ENCODE measurements at regions not wholly inside any gene's neighbourhood (a gene's known extent, or its start where the extent isn't known, plus 50 kb on each side); places are given as distances from the start of the nearest gene placed in this dataset.

- H3K36me3 Mint-ChIP-seq (ENCODE audit: low read depth), result no peaks in the 10 kb centered on the region
- POLR2A ChIA-PET, result no interaction called here
- CTCF ChIA-PET, result no interaction called here
- Histone ChIP-seq H3K36me3 (ENCODE audit: insufficient read depth, low read length) (no peaks in the 10 kb centered on the region), H3K4me3 (ENCODE audit: low read length) (no peak overlapping the region), H3K9me3 (ENCODE audit: control insufficient read depth in 1 of 2, insufficient read depth in 1 of 2, low read length in 2 of 2) (no peaks in the 10 kb centered on the region), H3K27ac (ENCODE audit: low read depth in 1 of 2, low read length in 2 of 2) (no peak overlapping the region), H3K4me1 (ENCODE audit: insufficient read depth, low read length) (no peaks in the 10 kb centered on the region), H3K27me3 (ENCODE audit: control insufficient read depth in 1 of 2, insufficient read depth in 2 of 2, low read length in 2 of 2) (peaks cover 0 to 13% of the 10 kb centered on the region in 2 experiments)
- ATAC-seq (ENCODE audit: poor library complexity) (no peak), DNase-seq (no peak)
- H3K27me3 Mint-ChIP-seq, result peaks cover 23% of the 10 kb centered on the region
- intact Hi-C loops (cut with DNase I, micrococcal nuclease), result no loop called here
- no peaks in the 10 kb centered on the region for H3K4me1 Mint-ChIP-seq (ENCODE audit: low read depth)
- no peak for TF ChIP-seq CTCF (IDR thresholded peaks at IDR 0.05)
- H3K4me3 Mint-ChIP-seq, result no peak overlapping the region
- H3K9me3 Mint-ChIP-seq, result no peaks in the 10 kb centered on the region
- no peak overlapping the region for H3K27ac Mint-ChIP-seq
These were observed 193.0 kb upstream of the RTL1 start for GRCh38 chr14:101096551-101096950.

- no peaks in the 10 kb centered on the region for H3K4me1 Mint-ChIP-seq (ENCODE audit: low read depth)
- no peak overlapping the region for H3K27ac ChIP-seq (ENCODE audit: low read depth in 1 of 2, low read length in 2 of 2)
- intact Hi-C loops (cut with DNase I, micrococcal nuclease), result no loop called here
- no peaks in the 10 kb centered on the region for H3K36me3 ChIP-seq (ENCODE audit: insufficient read depth, low read length)
- ChIA-PET POLR2A (no interaction called here), CTCF (no interaction called here)
- no peaks in the 10 kb centered on the region for H3K4me1 ChIP-seq (ENCODE audit: insufficient read depth, low read length)
- no peak overlapping the region for H3K4me3 ChIP-seq (ENCODE audit: low read length)
- no peak overlapping the region for H3K4me3 Mint-ChIP-seq
- H3K27me3 ChIP-seq (ENCODE audit: control insufficient read depth in 1 of 2, insufficient read depth in 2 of 2, low read length in 2 of 2), result peaks cover 0 to 13% of the 10 kb centered on the region in 2 experiments
- no peaks in the 10 kb centered on the region for H3K36me3 Mint-ChIP-seq (ENCODE audit: low read depth)
- TF ChIP-seq CTCF (IDR thresholded peaks at IDR 0.05), result no peak
- H3K27me3 Mint-ChIP-seq, result peaks cover 23% of the 10 kb centered on the region
- DNase-seq (no peak), ATAC-seq (ENCODE audit: poor library complexity) (no peak)
- no peak overlapping the region for H3K27ac Mint-ChIP-seq
- no peaks in the 10 kb centered on the region for H3K9me3 Mint-ChIP-seq
- peaks cover 0 to 4% of the 10 kb centered on the region in 2 experiments for H3K9me3 ChIP-seq (ENCODE audit: control insufficient read depth in 1 of 2, insufficient read depth in 1 of 2, low read length in 2 of 2)
These were observed 193.7 kb upstream of the RTL1 start for GRCh38 chr14:101097109-101097793.

GRCh38 chr14:101098177-101098576 is 194.7 kb upstream of the RTL1 start:
- ChIA-PET CTCF (no interaction called here), POLR2A (no interaction called here)
- Mint-ChIP-seq H3K27ac (no peak overlapping the region), H3K4me1 (ENCODE audit: low read depth) (no peaks in the 10 kb centered on the region), H3K27me3 (peaks cover 23% of the 10 kb centered on the region), H3K4me3 (no peak overlapping the region), H3K36me3 (ENCODE audit: low read depth) (no peaks in the 10 kb centered on the region), H3K9me3 (no peaks in the 10 kb centered on the region)
- Histone ChIP-seq H3K4me1 (ENCODE audit: insufficient read depth, low read length) (no peaks in the 10 kb centered on the region), H3K27ac (ENCODE audit: low read depth in 1 of 2, low read length in 2 of 2) (no peak overlapping the region), H3K36me3 (ENCODE audit: insufficient read depth, low read length) (no peaks in the 10 kb centered on the region), H3K4me3 (ENCODE audit: low read length) (no peak overlapping the region), H3K9me3 (ENCODE audit: control insufficient read depth in 1 of 2, insufficient read depth in 1 of 2, low read length in 2 of 2) (peaks cover 0 to 10% of the 10 kb centered on the region in 2 experiments), H3K27me3 (ENCODE audit: control insufficient read depth in 1 of 2, insufficient read depth in 2 of 2, low read length in 2 of 2) (peaks cover 0 to 13% of the 10 kb centered on the region in 2 experiments)
- intact Hi-C loops (cut with DNase I, micrococcal nuclease), result no loop called here
- no peak for DNase-seq
- TF ChIP-seq CTCF (IDR thresholded peaks at IDR 0.05), result no peak
- no peak for ATAC-seq (ENCODE audit: poor library complexity)

Data from CD4-positive, alpha-beta T cell (primary cell).